Tibial nerve (tissue), 4 donors: ENCODE measurements at regions not wholly inside any gene's neighbourhood (a gene's known extent, or its start where the extent isn't known, plus 50 kb on each side); places are given as distances from the start of the nearest gene placed in this dataset.
"Not testable (repeated sequence)": the region's sequence is repeated elsewhere in the genome, so short reads cannot be mapped to it uniquely, and the experiment has no call there.

Experiments used
- DNase-seq, 2 donors: peaks; one replicate each; pipeline ENCODE4 v3.0.0-alpha.2; 2019; ENCODE audit warnings: low spot score in 2 of 2
- H3K27ac ChIP-seq, 4 donors: fragments of 200-600 bp; sonication (generic) in 3 of 4; one replicate each; pipeline ENCODE4 v1.5.1; 2017 to 2019; ENCODE audit warnings: mild to moderate bottlenecking in 1 of 4
- H3K27me3 ChIP-seq, 2 donors: fragments of 200-600 bp; sonication (generic) in 1 of 2; one replicate each; pipeline versions ENCODE4 v1.5.1 to v1.6.0; 2017 to 2019
- H3K36me3 ChIP-seq, 3 donors: fragments of 200-600 bp; sonication (generic); one replicate each; pipeline ENCODE4 v1.5.1; 2018 to 2019
- H3K4me1 ChIP-seq, 4 donors: fragments of 200-600 bp; sonication (generic) in 3 of 4; one replicate each; pipeline ENCODE4 v1.5.1; 2017 to 2019
- H3K4me3 ChIP-seq, 4 donors: fragments of 200-600 bp; sonication (generic) in 3 of 4; one replicate each; pipeline ENCODE4 v1.5.1; 2017 to 2019; ENCODE audit warnings: mild to moderate bottlenecking in 1 of 4, moderate library complexity in 1 of 4
- H3K9me3 ChIP-seq, 4 donors: fragments of 200-600 bp; sonication (generic) in 3 of 4; one replicate each; pipeline ENCODE4 v1.5.1; 2017 to 2019
- EP300 ChIP-seq, 2 donors: sonication (generic); formaldehyde crosslinking; IDR thresholded peaks; one replicate each; pipeline ENCODE4 v1.6.1; 2017; ENCODE audit warnings: antibody characterized with exemption in 2 of 2, mild to moderate bottlenecking in 1 of 2
- POLR2A ChIP-seq, 2 donors: fragments of 450-650 bp; IDR thresholded peaks; one replicate each; pipeline ENCODE4 v1.6.1; 2017; ENCODE audit warnings: antibody characterized with exemption in 2 of 2, mild to moderate bottlenecking in 2 of 2, moderate library complexity in 2 of 2
- WGBS, 2 donors: methylation state at CpG; one replicate each; pipeline ENCODE4 v1.1.5; 2018; 5-methylcytosine and 5-hydroxymethylcytosine counted together
- TF ChIP-seq, protein P1 (sequence below), 5 experiments: fragments of 200-600 bp in 3 of 5; fragments of 450-650 bp in 2 of 5; sonication (generic) in 3 of 5; IDR thresholded peaks; one replicate each; pipeline ENCODE4 v1.5.1; 2016 to 2019; ENCODE audit warnings: antibody characterized with exemption in 5 of 5, mild to moderate bottlenecking in 3 of 5, moderate library complexity in 2 of 5

DNA sequence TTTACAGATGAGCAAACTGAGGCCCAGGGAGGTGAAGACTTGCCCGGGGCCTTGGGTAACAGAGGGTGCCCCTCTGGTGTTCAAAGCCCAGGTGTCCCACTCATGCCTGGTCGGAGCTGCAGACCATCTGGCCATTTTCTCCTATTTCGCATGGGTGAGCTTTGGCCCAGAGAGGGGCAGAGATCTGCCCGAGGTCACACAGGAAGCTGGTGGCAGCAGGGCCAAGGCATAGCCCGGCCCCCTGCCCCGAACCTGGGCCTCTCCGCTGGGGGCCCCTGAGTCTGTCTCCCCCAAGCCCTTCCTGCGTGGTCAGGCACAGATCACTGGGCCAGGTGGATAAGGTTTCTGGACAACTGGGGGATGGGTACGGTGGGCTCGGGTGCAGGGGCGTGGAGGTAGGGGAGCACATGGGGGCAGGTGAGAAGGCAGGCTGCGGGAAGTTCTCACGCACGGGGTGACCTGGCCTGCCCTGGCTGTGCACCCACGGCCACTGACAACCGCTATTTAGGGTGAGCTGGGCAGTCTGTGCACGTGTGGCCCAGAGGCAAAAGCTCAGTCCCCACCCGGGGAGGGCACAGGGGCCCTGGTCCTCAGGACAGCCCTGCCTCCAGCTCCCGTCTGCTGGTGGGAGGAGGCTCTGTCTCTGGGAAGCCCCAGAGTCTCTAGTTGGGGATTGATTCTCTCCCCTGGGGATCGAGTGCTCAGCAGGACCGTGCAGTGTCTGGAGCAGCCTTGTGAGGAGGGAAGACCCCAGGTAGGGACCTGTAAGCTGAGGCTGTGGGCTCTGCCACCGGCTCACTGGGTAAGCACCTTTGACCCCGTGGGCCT lies 68.6 kb downstream of the UNCX start:
- peaks cover 0 to 63% of the 10 kb centered on the region in 2 donors for H3K27me3 ChIP-seq
- TF ChIP-seq, protein P1, sequence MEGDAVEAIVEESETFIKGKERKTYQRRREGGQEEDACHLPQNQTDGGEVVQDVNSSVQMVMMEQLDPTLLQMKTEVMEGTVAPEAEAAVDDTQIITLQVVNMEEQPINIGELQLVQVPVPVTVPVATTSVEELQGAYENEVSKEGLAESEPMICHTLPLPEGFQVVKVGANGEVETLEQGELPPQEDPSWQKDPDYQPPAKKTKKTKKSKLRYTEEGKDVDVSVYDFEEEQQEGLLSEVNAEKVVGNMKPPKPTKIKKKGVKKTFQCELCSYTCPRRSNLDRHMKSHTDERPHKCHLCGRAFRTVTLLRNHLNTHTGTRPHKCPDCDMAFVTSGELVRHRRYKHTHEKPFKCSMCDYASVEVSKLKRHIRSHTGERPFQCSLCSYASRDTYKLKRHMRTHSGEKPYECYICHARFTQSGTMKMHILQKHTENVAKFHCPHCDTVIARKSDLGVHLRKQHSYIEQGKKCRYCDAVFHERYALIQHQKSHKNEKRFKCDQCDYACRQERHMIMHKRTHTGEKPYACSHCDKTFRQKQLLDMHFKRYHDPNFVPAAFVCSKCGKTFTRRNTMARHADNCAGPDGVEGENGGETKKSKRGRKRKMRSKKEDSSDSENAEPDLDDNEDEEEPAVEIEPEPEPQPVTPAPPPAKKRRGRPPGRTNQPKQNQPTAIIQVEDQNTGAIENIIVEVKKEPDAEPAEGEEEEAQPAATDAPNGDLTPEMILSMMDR (IDR thresholded peaks at IDR 0.05), result no peak
- TF ChIP-seq POLR2A (IDR thresholded peaks at IDR 0.05) (no peak), EP300 (IDR thresholded peaks at IDR 0.05) (no peak)
- H3K36me3 ChIP-seq, result no peaks in the 10 kb centered on the region
- no peaks in the 10 kb centered on the region for H3K9me3 ChIP-seq
- H3K4me3 ChIP-seq, result no peak overlapping the region
- WGBS, 2 donors, result 47 to 49% methylated on average over 10 to 16 of the region's 23 CpGs
- no peak for DNase-seq
- H3K27ac ChIP-seq, result no peak overlapping the region
- no peaks in the 10 kb centered on the region for H3K4me1 ChIP-seq

DNA sequence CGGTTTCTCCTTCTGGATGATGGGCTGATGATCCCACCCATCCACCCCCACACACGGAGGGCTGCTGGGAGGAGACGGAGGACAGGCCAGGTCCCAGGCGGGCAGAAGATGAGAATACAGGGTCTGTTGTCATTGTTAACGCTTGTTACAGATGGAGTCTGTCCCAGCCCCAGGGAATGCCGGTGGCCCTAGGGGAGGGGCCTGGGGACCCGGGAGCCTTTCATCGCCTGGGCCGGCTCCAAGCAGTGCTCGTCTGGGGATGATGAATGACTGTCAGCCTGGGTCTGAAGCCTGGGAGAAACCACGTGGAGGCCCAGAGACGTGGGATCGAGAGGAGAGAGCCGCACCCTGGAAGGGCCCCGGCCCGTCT lies 69.2 kb downstream of the UNCX start:
- WGBS, 2 donors, result 36 to 46% methylated on average over 11 to 15 of the region's 16 CpGs
- Histone ChIP-seq H3K9me3 (no peaks in the 10 kb centered on the region), H3K36me3 (no peaks in the 10 kb centered on the region), H3K4me1 (no peaks in the 10 kb centered on the region), H3K27me3 (peaks cover 0 to 57% of the 10 kb centered on the region in 2 donors), H3K4me3 (no peak overlapping the region), H3K27ac (no peak overlapping the region)
- TF ChIP-seq, protein P1 (IDR thresholded peaks at IDR 0.05), result no peak
- TF ChIP-seq EP300 (IDR thresholded peaks at IDR 0.05) (no peak), POLR2A (IDR thresholded peaks at IDR 0.05) (no peak)
- no peak for DNase-seq

DNA sequence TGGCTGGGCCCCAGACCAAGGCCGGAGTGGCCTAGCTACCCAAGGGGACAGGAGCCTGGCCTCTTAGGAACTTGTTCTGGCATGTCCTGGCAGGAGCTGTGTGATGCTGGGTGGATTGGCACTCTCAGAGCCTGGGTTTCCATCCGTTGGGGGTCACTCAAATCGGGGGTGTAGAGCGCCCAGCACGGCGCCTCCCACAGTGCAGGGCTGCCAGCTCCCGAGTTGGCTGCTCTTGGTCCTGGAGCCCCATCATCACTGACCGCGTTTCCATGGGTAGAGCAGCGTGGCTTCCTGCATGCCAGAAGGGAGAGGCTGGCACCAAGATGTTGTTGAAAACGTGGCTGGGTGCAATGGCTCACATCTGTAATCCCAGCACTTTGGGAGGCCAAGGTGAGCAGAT lies 70.3 kb downstream of the UNCX start:
- H3K4me3 ChIP-seq, result no peak overlapping the region
- WGBS, 2 donors, result 83 to 92% methylated on average over 6 to 10 of the region's 11 CpGs
- H3K4me1 ChIP-seq, result no peaks in the 10 kb centered on the region
- H3K36me3 ChIP-seq, result no peaks in the 10 kb centered on the region
- H3K9me3 ChIP-seq, result no peaks in the 10 kb centered on the region
- TF ChIP-seq POLR2A (IDR thresholded peaks at IDR 0.05) (no peak), EP300 (IDR thresholded peaks at IDR 0.05) (no peak)
- TF ChIP-seq, protein P1 (IDR thresholded peaks at IDR 0.05), result no peak
- no peak overlapping the region for H3K27ac ChIP-seq
- peaks cover 0 to 47% of the 10 kb centered on the region in 2 donors for H3K27me3 ChIP-seq
- DNase-seq, result no peak

DNA sequence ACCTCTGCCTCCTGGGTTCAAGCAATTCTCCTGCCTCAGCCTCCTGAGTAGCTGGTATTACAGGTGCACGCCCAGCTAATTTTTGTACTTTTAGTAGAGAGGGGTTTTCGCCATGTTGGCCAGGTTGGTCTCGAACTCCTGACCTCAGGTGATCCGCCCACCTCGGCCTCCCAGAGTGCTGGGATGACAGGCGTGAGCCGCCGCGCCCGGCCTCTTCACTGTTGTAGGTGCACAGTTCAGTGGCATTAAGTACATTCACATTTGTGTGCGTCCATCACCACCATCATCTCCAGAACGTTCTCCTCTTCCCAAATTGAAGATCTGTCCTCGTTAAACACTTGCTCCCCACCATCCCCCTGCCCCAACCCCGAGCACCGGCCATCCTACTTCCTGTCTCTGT lies 71.3 kb downstream of the UNCX start:
- not testable (repeated sequence) for H3K36me3 ChIP-seq, H3K4me1 ChIP-seq, H3K4me3 ChIP-seq, DNase-seq, H3K27ac ChIP-seq, H3K9me3 ChIP-seq
- H3K27me3 ChIP-seq, result peaks cover 0 to 36% of the 10 kb centered on the region in 2 donors
- WGBS, 2 donors, result 75 to 78% methylated on average over 15 of the region's 15 CpGs

DNA sequence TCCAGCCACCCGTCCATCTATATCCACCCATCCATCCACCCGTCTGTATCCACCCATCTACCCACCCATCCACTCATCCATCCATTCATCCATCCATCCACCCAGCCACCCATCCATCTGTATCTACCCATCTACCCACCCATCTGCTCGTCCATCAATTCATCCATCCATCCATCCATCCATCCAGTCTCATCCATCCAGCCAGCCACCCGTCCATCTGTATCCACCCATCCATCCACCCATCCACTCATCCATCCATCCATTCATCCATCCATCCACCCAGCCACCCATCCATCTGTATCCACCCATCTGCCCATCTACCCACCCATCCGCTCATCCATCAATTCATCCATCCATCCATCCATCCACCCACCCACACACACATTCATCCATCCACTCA lies 73.2 kb downstream of the UNCX start:
- Histone ChIP-seq H3K27ac (no peak overlapping the region), H3K4me1 (no peaks in the 10 kb centered on the region), H3K9me3 (no peaks in the 10 kb centered on the region), H3K36me3 (no peaks in the 10 kb centered on the region), H3K4me3 (no peak overlapping the region), H3K27me3 (peaks cover 0 to 17% of the 10 kb centered on the region in 2 donors)
- WGBS, 2 donors, result 79 to 80% methylated on average over 5 of the region's 5 CpGs
- no peak for TF ChIP-seq EP300 (IDR thresholded peaks at IDR 0.05)
- DNase-seq, result no peak

DNA sequence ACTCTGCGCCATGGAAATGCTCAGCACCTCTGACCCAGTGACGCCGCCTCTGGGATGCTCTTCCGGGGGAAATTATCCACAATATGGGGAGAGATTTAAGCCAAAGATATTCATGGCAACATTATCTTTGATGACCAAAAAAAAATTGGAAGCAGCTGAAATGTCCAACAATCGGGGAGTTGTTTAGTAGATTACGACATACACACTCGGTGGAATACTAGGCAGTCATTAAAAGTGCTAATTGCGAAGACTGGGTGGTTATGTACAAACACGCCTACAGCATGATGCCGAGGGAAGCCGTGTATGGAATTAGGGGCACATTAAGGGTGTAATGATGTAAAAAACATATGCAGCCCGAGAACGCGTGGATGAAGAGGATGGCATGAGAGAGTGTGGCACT lies 75.2 kb downstream of the UNCX start:
- Histone ChIP-seq H3K4me3 (no peak overlapping the region), H3K27ac (no peak overlapping the region), H3K27me3 (peaks cover 0 to 7% of the 10 kb centered on the region in 2 donors), H3K9me3 (peaks cover 0 to 15% (median 0%) of the 10 kb centered on the region in 4 donors), H3K4me1 (no peaks in the 10 kb centered on the region), H3K36me3 (no peaks in the 10 kb centered on the region)
- DNase-seq, result no peak
- TF ChIP-seq, protein P1 (IDR thresholded peaks at IDR 0.05), result no peak
- no peak for TF ChIP-seq EP300 (IDR thresholded peaks at IDR 0.05)
- TF ChIP-seq POLR2A (IDR thresholded peaks at IDR 0.05), result no peak
- WGBS, 2 donors, result 90 to 92% methylated on average over 14 of the region's 14 CpGs
